OCI-LY7 (cell line): ENCODE measurements at regions not wholly inside any gene's neighbourhood (a gene's known extent, or its start where the extent isn't known, plus 50 kb on each side); places are given as distances from the start of the nearest gene placed in this dataset.
"Not testable (repeated sequence)": the region's sequence is repeated elsewhere in the genome, so short reads cannot be mapped to it uniquely, and the experiment has no call there.

ENCODE experiments used
- BruUV-seq: library from RNA; stranded (reverse); fragments of 400-500 nt; replicated peaks from 2 replicates; lab custom pipeline; 2021; lab: Mats Ljungman, UMichigan
- CTCF ChIA-PET: fragments of 300-600 bp; sonication (Branson Sonifier 250); formaldehyde crosslinking; loops from one replicate; lab custom pipeline; 2022; ENCODE audit warnings: antibody characterized with exemption; ENCODE audit not compliant: unreplicated experiment; lab: Charles Lee
- POLR2A ChIA-PET: fragments of 300-600 bp; sonication (Branson Sonifier 250); formaldehyde crosslinking; loops from one replicate; lab custom pipeline; 2022; ENCODE audit warnings: antibody characterized with exemption; lab: Charles Lee
- DNase-seq: peaks from one replicate; pipeline ENCODE4 v3.0.0-alpha.2; 2015; ENCODE audit warnings: low spot score
- H2AFZ ChIP-seq: fragments of 200-600 bp; sonication (generic), shearing (Covaris generic); 2 replicates; pipeline ENCODE4 v1.6.1; 2014; ENCODE audit warnings: mild to moderate bottlenecking, antibody characterized with exemption, low read length, moderate library complexity
- H3K27ac ChIP-seq: fragments of 200-600 bp; sonication (generic); 2 replicates; pipeline ENCODE4 v1.5.1; 2014; ENCODE audit warnings: mixed run types, low read depth, mild to moderate bottlenecking, moderate library complexity, low read length, inconsistent platforms; ENCODE audit not compliant: poor library complexity, severe bottlenecking
- H3K36me3 ChIP-seq: fragments of 200-600 bp; sonication (generic); 2 replicates; pipeline ENCODE4 v1.6.1; 2014; ENCODE audit warnings: mild to moderate bottlenecking, antibody characterized with exemption, low read length, moderate library complexity, mixed read lengths; ENCODE audit not compliant: insufficient read depth
- H3K4me1 ChIP-seq: fragments of 200-600 bp; sonication (generic); 2 replicates; pipeline ENCODE4 v1.5.1; 2014; ENCODE audit warnings: mild to moderate bottlenecking, low read length; ENCODE audit not compliant: insufficient read depth, poor library complexity, severe bottlenecking
- H3K4me2 ChIP-seq: fragments of 200-600 bp; sonication (generic); 2 replicates; pipeline ENCODE4 v1.6.1; 2014; ENCODE audit warnings: mild to moderate bottlenecking, low read length
- H3K4me3 ChIP-seq: fragments of 200-600 bp; sonication (generic); 2 replicates; pipeline ENCODE4 v1.5.1; 2014; ENCODE audit warnings: mild to moderate bottlenecking, low read depth, low read length; ENCODE audit not compliant: poor library complexity, severe bottlenecking
- H3K79me2 ChIP-seq: fragments of 200-600 bp; sonication (generic); 2 replicates; pipeline ENCODE4 v1.6.1; 2016; ENCODE audit warnings: low read depth, mild to moderate bottlenecking, low read length, moderate library complexity, mixed read lengths; ENCODE audit not compliant: insufficient read depth
- H3K9me2 ChIP-seq: fragments of 200-600 bp; sonication (generic); 2 replicates; pipeline ENCODE4 v1.6.1; 2016; ENCODE audit warnings: mild to moderate bottlenecking, low read length, mixed read lengths; ENCODE audit not compliant: insufficient read depth
- H3K9me3 ChIP-seq: fragments of 200-600 bp; sonication (generic); 2 replicates; pipeline ENCODE4 v1.6.1; 2014; ENCODE audit warnings: mild to moderate bottlenecking, mixed run types, low read length, mixed read lengths
- H4K20me1 ChIP-seq: fragments of 200-600 bp; sonication (generic); 2 replicates; pipeline ENCODE4 v1.6.1; 2014; ENCODE audit warnings: mild to moderate bottlenecking, antibody characterized with exemption, low read length, moderate library complexity, mixed read lengths; ENCODE audit not compliant: insufficient read depth
- CTCF ChIP-seq: fragments of 200-600 bp; sonication (generic); conservative IDR thresholded peaks from 2 replicates; pipeline ENCODE4 v1.5.1; 2014; ENCODE audit warnings: mild to moderate bottlenecking, antibody characterized with exemption, low read length, moderate library complexity, mixed read lengths
- EZH2phosphoT487 ChIP-seq: fragments of 200-600 bp; sonication (generic); IDR thresholded peaks from 2 replicates; pipeline ENCODE4 v1.6.1; 2018; ENCODE audit warnings: low read depth, borderline replicate concordance, mild to moderate bottlenecking, mixed run types, antibody characterized with exemption, low read length, moderate library complexity, mixed read lengths
- intact Hi-C: fragments of 100-400 bp; cut with micrococcal nuclease; formaldehyde crosslinking; loops from one replicate; pipeline ENCODE4 v1.10.0; 2022; ENCODE audit not compliant: unreplicated experiment

- no TSS peak for BruUV-seq
- POLR2A ChIA-PET: interaction anchor here (0.6 kb wide), 1 partner anchor 15 kb away, joined by 4 read pairs; no protein-coding TSS in a partner anchor
- CTCF ChIA-PET: no interaction called here
Observed at GRCh38 chr7:152594801-152595200, 81.1 kb downstream of the XRCC2 start.

GRCh38 chr7:152591976-152592375, 84.0 kb downstream of the XRCC2 start:
- no TSS peak for BruUV-seq
- Histone ChIP-seq H3K4me2 (no peak overlapping the region), H3K79me2 (no peaks in the 10 kb centered on the region), H3K9me2 (no peaks in the 10 kb centered on the region), H3K4me3 (no peak overlapping the region), H3K27ac (no peak overlapping the region), H3K9me3 (no peaks in the 10 kb centered on the region), H3K36me3 (no peaks in the 10 kb centered on the region), H2AFZ (no peak overlapping the region), H3K4me1 (no peaks in the 10 kb centered on the region), H4K20me1 (no peaks in the 10 kb centered on the region)
- TF ChIP-seq EZH2phosphoT487 (no peak), CTCF (no peak)
- CTCF ChIA-PET: no interaction called here
- POLR2A ChIA-PET: interaction anchor here (1.0 kb wide), 1 partner anchor 9 kb away, joined by 3 read pairs; no protein-coding TSS in a partner anchor
- no peak for DNase-seq
- intact Hi-C loops: no loop called here

More at GRCh38 chr7:152594801-152595200, 81.1 kb downstream of the XRCC2 start:
- Histone ChIP-seq H3K4me1 (no peaks in the 10 kb centered on the region), H3K9me3 (no peaks in the 10 kb centered on the region), H3K4me3 (no peak overlapping the region), H3K27ac (no peak overlapping the region), H2AFZ (no peak overlapping the region), H3K36me3 (no peaks in the 10 kb centered on the region), H4K20me1 (no peaks in the 10 kb centered on the region), H3K9me2 (no peaks in the 10 kb centered on the region), H3K4me2 (no peak overlapping the region), H3K79me2 (no peaks in the 10 kb centered on the region)
- TF ChIP-seq CTCF: no peak
- TF ChIP-seq EZH2phosphoT487: no peak
- intact Hi-C loops: no loop called here
- DNase-seq: no peak

- intact Hi-C loops: no loop called here
- no peaks in the 10 kb centered on the region for H3K9me3 ChIP-seq
- no TSS peak for BruUV-seq
- TF ChIP-seq EZH2phosphoT487: no peak
- TF ChIP-seq CTCF: no peak
- H3K36me3 ChIP-seq: no peaks in the 10 kb centered on the region
- H3K9me2 ChIP-seq: no peaks in the 10 kb centered on the region
- no peaks in the 10 kb centered on the region for H4K20me1 ChIP-seq
- no peak overlapping the region for H2AFZ ChIP-seq
- no peak overlapping the region for H3K4me3 ChIP-seq
- H3K79me2 ChIP-seq: no peaks in the 10 kb centered on the region
- H3K4me2 ChIP-seq: no peak overlapping the region
- CTCF ChIA-PET: no interaction called here
- no peak overlapping the region for H3K27ac ChIP-seq
- DNase-seq: no peak
- no peaks in the 10 kb centered on the region for H3K4me1 ChIP-seq
- POLR2A ChIA-PET: interaction anchor here (1.0 kb wide), 1 partner anchor 16 kb away, joined by 6 read pairs; no protein-coding TSS in a partner anchor
Observed at GRCh38 chr7:152590481-152590880, 85.5 kb downstream of the XRCC2 start.

GRCh38 chr7:152589821-152590220, 86.1 kb downstream of the XRCC2 start:
- H3K27ac ChIP-seq, H2AFZ ChIP-seq, intact Hi-C loops, H4K20me1 ChIP-seq, H3K9me3 ChIP-seq, CTCF ChIA-PET, H3K4me1 ChIP-seq, H3K4me2 ChIP-seq, H3K9me2 ChIP-seq, DNase-seq, H3K4me3 ChIP-seq, BruUV-seq, H3K79me2 ChIP-seq, H3K36me3 ChIP-seq: not testable (repeated sequence)
- POLR2A ChIA-PET: interaction anchor here (1.0 kb wide), 1 partner anchor 16 kb away, joined by 6 read pairs; no protein-coding TSS in a partner anchor
